Mesenchymal stem cell (in vitro differentiated cells and primary cell): ENCODE measurements at regions not wholly inside any gene's neighbourhood (a gene's known extent, or its start where the extent isn't known, plus 50 kb on each side); places are given as distances from the start of the nearest gene placed in this dataset.
"Not testable (repeated sequence)": the region's sequence is repeated elsewhere in the genome, so short reads cannot be mapped to it uniquely, and the experiment has no call there.

Experiments
- DNase-seq: peaks from one replicate; pipeline ENCODE4 v3.0.0-alpha.2; 2013
- H2AFZ ChIP-seq: one replicate; pipeline ENCODE4 v1.6.1; 2013; ENCODE audit warnings: low read depth, mild to moderate bottlenecking, control low read depth, inconsistent platforms, low read length, moderate library complexity
- H2AK5ac ChIP-seq: 2 replicates; pipeline ENCODE4 v1.6.1; 2013; ENCODE audit warnings: low read length, moderate library complexity, mild to moderate bottlenecking, inconsistent platforms; ENCODE audit not compliant: severe bottlenecking
- H2BK120ac ChIP-seq: one replicate; pipeline ENCODE4 v1.6.1; 2013; ENCODE audit warnings: low read depth, mild to moderate bottlenecking, inconsistent platforms, low read length, moderate library complexity
- H2BK12ac ChIP-seq, 2 experiments: one replicate each; pipeline ENCODE4 v1.6.1; 2013; ENCODE audit warnings: inconsistent platforms in 2 of 2, low read length in 2 of 2, mild to moderate bottlenecking in 2 of 2, moderate library complexity in 2 of 2, control low read depth in 1 of 2
- H2BK15ac ChIP-seq: one replicate; pipeline ENCODE4 v1.6.1; 2013; ENCODE audit warnings: mild to moderate bottlenecking, low read depth, inconsistent platforms; ENCODE audit not compliant: poor library complexity, severe bottlenecking
- H2BK5ac ChIP-seq: 2 replicates; pipeline ENCODE4 v1.6.1; 2013; ENCODE audit warnings: low read depth, mild to moderate bottlenecking, low read length, control low read depth, inconsistent platforms; ENCODE audit not compliant: poor library complexity, severe bottlenecking
- H3K14ac ChIP-seq, 2 experiments: one replicate each; pipeline ENCODE4 v1.6.1; 2013; ENCODE audit warnings: inconsistent platforms in 2 of 2, low read length in 2 of 2, control low read depth in 1 of 2, mild to moderate bottlenecking in 1 of 2, moderate library complexity in 1 of 2
- H3K18ac ChIP-seq, 2 experiments: one replicate each; pipeline ENCODE4 v1.6.1; 2013; ENCODE audit warnings: inconsistent platforms in 2 of 2, low read length in 2 of 2, control low read depth in 1 of 2, low read depth in 1 of 2, mild to moderate bottlenecking in 1 of 2
- H3K23ac ChIP-seq, 2 experiments: one replicate each; pipeline ENCODE4 v1.6.1; 2013; ENCODE audit warnings: inconsistent platforms in 2 of 2, low read length in 2 of 2, mild to moderate bottlenecking in 2 of 2, moderate library complexity in 2 of 2, control low read depth in 1 of 2
- H3K27ac ChIP-seq: 2 replicates; pipeline ENCODE4 v1.5.1; 2013; ENCODE audit warnings: mild to moderate bottlenecking, moderate library complexity, low read length, control low read depth, inconsistent platforms; ENCODE audit not compliant: poor library complexity, severe bottlenecking
- H3K27me3 ChIP-seq, 2 experiments: 2 replicates each; pipeline versions ENCODE4 v1.6.1 to v1.7.0; 2013; ENCODE audit warnings: low read length in 2 of 2, mild to moderate bottlenecking in 2 of 2, moderate library complexity in 2 of 2, control low read depth in 1 of 2, inconsistent platforms in 1 of 2; ENCODE audit not compliant: control insufficient read depth in 1 of 2, insufficient read depth in 1 of 2
- H3K36me3 ChIP-seq, 2 experiments: 2 replicates each; pipeline versions ENCODE4 v1.6.1 to v1.7.0; 2013; ENCODE audit warnings: low read length in 2 of 2, control low read depth in 1 of 2, inconsistent platforms in 1 of 2, low read depth in 1 of 2, mild to moderate bottlenecking in 1 of 2; ENCODE audit not compliant: insufficient read depth in 2 of 2, control insufficient read depth in 1 of 2
- H3K4ac ChIP-seq, 2 experiments: one replicate each; pipeline ENCODE4 v1.6.1; 2013; ENCODE audit warnings: inconsistent platforms in 2 of 2, low read length in 2 of 2, mild to moderate bottlenecking in 2 of 2, moderate library complexity in 2 of 2, control low read depth in 1 of 2, low read depth in 1 of 2
- H3K4me1 ChIP-seq: 2 replicates; pipeline ENCODE4 v1.6.1; 2013; ENCODE audit warnings: low read depth, low read length, control low read depth; ENCODE audit not compliant: control insufficient read depth, insufficient read depth
- H3K4me2 ChIP-seq: 2 replicates; pipeline ENCODE4 v1.6.1; 2013; ENCODE audit warnings: low read length, mild to moderate bottlenecking, inconsistent platforms; ENCODE audit not compliant: poor library complexity, severe bottlenecking
- H3K4me3 ChIP-seq, 2 experiments: 2 replicates each; pipeline versions ENCODE4 v1.5.1 to v1.7.0; 2013; ENCODE audit warnings: low read length in 2 of 2, mild to moderate bottlenecking in 2 of 2, control low read depth in 1 of 2, low read depth in 1 of 2; ENCODE audit not compliant: insufficient read depth in 1 of 2
- H3K79me1 ChIP-seq: replicated peaks from 2 replicates; pipeline ENCODE4 v1.6.1; 2013; ENCODE audit warnings: mild to moderate bottlenecking, control low read depth, low read length, inconsistent platforms; ENCODE audit not compliant: poor library complexity, severe bottlenecking
- H3K9ac ChIP-seq: 2 replicates; pipeline ENCODE4 v1.7.0; 2013; ENCODE audit warnings: mild to moderate bottlenecking, low read length, moderate library complexity
- H3K9me3 ChIP-seq: 2 replicates; pipeline ENCODE4 v1.7.0; 2013; ENCODE audit warnings: mild to moderate bottlenecking, low read length; ENCODE audit not compliant: control insufficient read depth
- H4K8ac ChIP-seq: one replicate; pipeline ENCODE4 v1.6.1; 2013; ENCODE audit warnings: inconsistent platforms, mild to moderate bottlenecking, low read length, moderate library complexity
- H4K91ac ChIP-seq: one replicate; pipeline ENCODE4 v1.6.1; 2013; ENCODE audit warnings: mild to moderate bottlenecking, low read length, inconsistent platforms
- WGBS: methylation state at CpG from one replicate; pipeline ENCODE4 v1.1.7; 2013; ENCODE audit warnings: mixed read lengths; 5-methylcytosine and 5-hydroxymethylcytosine counted together

GRCh38 chrX:98203800-98204199 is 1320.1 kb downstream of the RPA4 start:
- no CpG with 5 or more reads among the region's 2 CpGs for WGBS
- Histone ChIP-seq H3K14ac (no peak overlapping the region), H3K36me3 (no peaks in the 10 kb centered on the region), H3K4me1 (no peaks in the 10 kb centered on the region), H3K9me3 (peaks cover 2% of the 10 kb centered on the region), H3K9ac (no peak overlapping the region), H3K27me3 (no peaks in the 10 kb centered on the region), H2BK120ac (no peak overlapping the region), H2BK12ac (no peak overlapping the region), H2AK5ac (no peak overlapping the region), H3K27ac (no peak overlapping the region), H3K4me2 (no peak overlapping the region), H2BK15ac (no peak overlapping the region), H3K4me3 (no peak overlapping the region), H2BK5ac (no peak overlapping the region), H2AFZ (no peak overlapping the region), H3K79me1 (no peaks in the 10 kb centered on the region), H3K18ac (no peak overlapping the region), H4K8ac (no peak overlapping the region), H3K4ac (no peak overlapping the region), H4K91ac (no peak overlapping the region), H3K23ac (no peak overlapping the region)
- DNase-seq: no peak

- no peak overlapping the region for H2BK15ac ChIP-seq
- no CpG with 5 or more reads among the region's 3 CpGs for WGBS
- H4K91ac ChIP-seq: no peak overlapping the region
- no peak overlapping the region for H2AK5ac ChIP-seq
- H3K4me1 ChIP-seq: no peaks in the 10 kb centered on the region
- no peak overlapping the region for H3K14ac ChIP-seq
- H3K4me2 ChIP-seq: no peak overlapping the region
- H3K27me3 ChIP-seq: no peaks in the 10 kb centered on the region
- no peaks in the 10 kb centered on the region for H3K79me1 ChIP-seq
- peaks cover 19% of the 10 kb centered on the region for H3K9me3 ChIP-seq
- no peak overlapping the region for H3K27ac ChIP-seq
- no peak overlapping the region for H2AFZ ChIP-seq
- H3K18ac ChIP-seq: no peak overlapping the region
- H2BK5ac ChIP-seq: no peak overlapping the region
- H3K4me3 ChIP-seq: no peak overlapping the region
- no peak for DNase-seq
- H4K8ac ChIP-seq: no peak overlapping the region
- no peak overlapping the region for H2BK120ac ChIP-seq
- no peaks in the 10 kb centered on the region for H3K36me3 ChIP-seq
- H2BK12ac ChIP-seq: no peak overlapping the region
- H3K23ac ChIP-seq: no peak overlapping the region
- H3K4ac ChIP-seq: no peak overlapping the region
- H3K9ac ChIP-seq: no peak overlapping the region
Measured at GRCh38 chrX:98207947-98208346, 1324.2 kb downstream of the RPA4 start.

- Histone ChIP-seq H2BK15ac (no peak overlapping the region), H3K18ac (no peak overlapping the region), H3K27ac (no peak overlapping the region), H3K79me1 (no peaks in the 10 kb centered on the region), H2BK12ac (no peak overlapping the region), H2BK120ac (no peak overlapping the region), H3K4ac (no peak overlapping the region), H3K9me3 (peaks cover 7% of the 10 kb centered on the region), H4K8ac (no peak overlapping the region), H3K4me1 (no peaks in the 10 kb centered on the region), H2AK5ac (no peak overlapping the region), H3K14ac (no peak overlapping the region), H3K27me3 (no peaks in the 10 kb centered on the region), H3K23ac (no peak overlapping the region), H3K9ac (no peak overlapping the region), H2AFZ (no peak overlapping the region), H2BK5ac (no peak overlapping the region), H4K91ac (no peak overlapping the region), H3K4me3 (no peak overlapping the region), H3K4me2 (no peak overlapping the region), H3K36me3 (no peaks in the 10 kb centered on the region)
- DNase-seq: no peak
Measured at GRCh38 chrX:98231003-98231402, 1347.3 kb downstream of the RPA4 start.

GRCh38 chrX:98240061-98240460 is 1356.4 kb downstream of the RPA4 start:
- H4K8ac ChIP-seq, H3K4me1 ChIP-seq, H3K14ac ChIP-seq, H3K23ac ChIP-seq, H3K36me3 ChIP-seq, H3K9ac ChIP-seq, H3K4me2 ChIP-seq, H2BK5ac ChIP-seq, H2AFZ ChIP-seq, H3K4ac ChIP-seq, H2AK5ac ChIP-seq, H2BK15ac ChIP-seq, DNase-seq, H3K27ac ChIP-seq, H2BK120ac ChIP-seq, H3K18ac ChIP-seq, H3K27me3 ChIP-seq, H2BK12ac ChIP-seq, H3K79me1 ChIP-seq, H4K91ac ChIP-seq, H3K9me3 ChIP-seq, H3K4me3 ChIP-seq: not testable (repeated sequence)
- WGBS: 77% methylated on average over 5 of the region's 6 CpGs
